ENCODE measurements at regions not wholly inside any gene's neighbourhood (a gene's known extent, or its start where the extent isn't known, plus 50 kb on each side); places are given as distances from the start of the nearest gene placed in this dataset.

DNA sequence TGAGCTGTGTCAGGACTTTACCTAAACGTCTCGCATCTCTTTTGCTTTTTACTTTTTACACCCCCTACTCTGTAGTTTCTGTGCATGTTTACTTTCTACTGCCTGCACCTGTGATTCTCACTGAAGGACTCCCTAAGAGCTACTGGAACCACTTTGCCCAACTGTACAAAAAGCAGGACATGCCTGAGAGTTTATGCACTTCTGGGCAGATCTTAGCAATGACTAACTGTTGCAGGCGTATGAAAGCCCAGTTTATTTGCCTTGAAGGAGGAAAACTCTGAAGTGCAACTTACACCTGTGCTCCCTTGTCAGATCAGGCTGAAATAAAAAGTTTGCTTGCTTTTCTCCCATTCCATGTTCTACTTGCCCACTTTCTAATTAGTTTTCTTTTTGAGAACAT, 467.0 kb upstream of the USP24 start (continued):
- TF ChIP-seq, protein P1, sequence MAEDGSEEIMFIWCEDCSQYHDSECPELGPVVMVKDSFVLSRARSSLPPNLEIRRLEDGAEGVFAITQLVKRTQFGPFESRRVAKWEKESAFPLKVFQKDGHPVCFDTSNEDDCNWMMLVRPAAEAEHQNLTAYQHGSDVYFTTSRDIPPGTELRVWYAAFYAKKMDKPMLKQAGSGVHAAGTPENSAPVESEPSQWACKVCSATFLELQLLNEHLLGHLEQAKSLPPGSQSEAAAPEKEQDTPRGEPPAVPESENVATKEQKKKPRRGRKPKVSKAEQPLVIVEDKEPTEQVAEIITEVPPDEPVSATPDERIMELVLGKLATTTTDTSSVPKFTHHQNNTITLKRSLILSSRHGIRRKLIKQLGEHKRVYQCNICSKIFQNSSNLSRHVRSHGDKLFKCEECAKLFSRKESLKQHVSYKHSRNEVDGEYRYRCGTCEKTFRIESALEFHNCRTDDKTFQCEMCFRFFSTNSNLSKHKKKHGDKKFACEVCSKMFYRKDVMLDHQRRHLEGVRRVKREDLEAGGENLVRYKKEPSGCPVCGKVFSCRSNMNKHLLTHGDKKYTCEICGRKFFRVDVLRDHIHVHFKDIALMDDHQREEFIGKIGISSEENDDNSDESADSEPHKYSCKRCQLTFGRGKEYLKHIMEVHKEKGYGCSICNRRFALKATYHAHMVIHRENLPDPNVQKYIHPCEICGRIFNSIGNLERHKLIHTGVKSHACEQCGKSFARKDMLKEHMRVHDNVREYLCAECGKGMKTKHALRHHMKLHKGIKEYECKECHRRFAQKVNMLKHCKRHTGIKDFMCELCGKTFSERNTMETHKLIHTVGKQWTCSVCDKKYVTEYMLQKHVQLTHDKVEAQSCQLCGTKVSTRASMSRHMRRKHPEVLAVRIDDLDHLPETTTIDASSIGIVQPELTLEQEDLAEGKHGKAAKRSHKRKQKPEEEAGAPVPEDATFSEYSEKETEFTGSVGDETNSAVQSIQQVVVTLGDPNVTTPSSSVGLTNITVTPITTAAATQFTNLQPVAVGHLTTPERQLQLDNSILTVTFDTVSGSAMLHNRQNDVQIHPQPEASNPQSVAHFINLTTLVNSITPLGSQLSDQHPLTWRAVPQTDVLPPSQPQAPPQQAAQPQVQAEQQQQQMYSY (CRISPR knock-in tag; IDR thresholded peaks at IDR 0.05), result no peak

DNA sequence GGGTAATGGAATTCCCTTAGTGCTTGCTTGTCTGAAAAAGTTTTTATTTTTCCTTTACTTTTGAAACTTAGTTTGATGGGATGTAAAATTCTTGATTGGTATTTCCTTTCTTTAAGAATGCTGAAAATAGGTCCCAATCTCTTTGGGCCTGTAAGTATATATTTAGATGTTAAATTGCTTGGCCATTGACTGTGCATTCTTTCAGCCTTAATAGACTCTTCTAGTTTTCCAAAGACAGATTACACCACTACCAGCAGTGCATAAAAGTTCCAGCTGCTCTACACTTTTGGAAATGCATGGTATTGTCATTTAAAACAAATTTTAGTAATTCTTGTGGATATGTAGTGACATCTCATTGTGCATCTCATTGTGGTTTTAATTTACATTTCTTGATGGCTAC, 464.8 kb upstream of the USP24 start:
- DNase-seq (ENCODE audit: low spot score) (no peak), ATAC-seq (no peak)
- no peaks in the 10 kb centered on the region for H3K27me3 Mint-ChIP-seq (ENCODE audit: low read depth)
- TF ChIP-seq, protein P2, sequence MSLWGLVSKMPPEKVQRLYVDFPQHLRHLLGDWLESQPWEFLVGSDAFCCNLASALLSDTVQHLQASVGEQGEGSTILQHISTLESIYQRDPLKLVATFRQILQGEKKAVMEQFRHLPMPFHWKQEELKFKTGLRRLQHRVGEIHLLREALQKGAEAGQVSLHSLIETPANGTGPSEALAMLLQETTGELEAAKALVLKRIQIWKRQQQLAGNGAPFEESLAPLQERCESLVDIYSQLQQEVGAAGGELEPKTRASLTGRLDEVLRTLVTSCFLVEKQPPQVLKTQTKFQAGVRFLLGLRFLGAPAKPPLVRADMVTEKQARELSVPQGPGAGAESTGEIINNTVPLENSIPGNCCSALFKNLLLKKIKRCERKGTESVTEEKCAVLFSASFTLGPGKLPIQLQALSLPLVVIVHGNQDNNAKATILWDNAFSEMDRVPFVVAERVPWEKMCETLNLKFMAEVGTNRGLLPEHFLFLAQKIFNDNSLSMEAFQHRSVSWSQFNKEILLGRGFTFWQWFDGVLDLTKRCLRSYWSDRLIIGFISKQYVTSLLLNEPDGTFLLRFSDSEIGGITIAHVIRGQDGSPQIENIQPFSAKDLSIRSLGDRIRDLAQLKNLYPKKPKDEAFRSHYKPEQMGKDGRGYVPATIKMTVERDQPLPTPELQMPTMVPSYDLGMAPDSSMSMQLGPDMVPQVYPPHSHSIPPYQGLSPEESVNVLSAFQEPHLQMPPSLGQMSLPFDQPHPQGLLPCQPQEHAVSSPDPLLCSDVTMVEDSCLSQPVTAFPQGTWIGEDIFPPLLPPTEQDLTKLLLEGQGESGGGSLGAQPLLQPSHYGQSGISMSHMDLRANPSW (CRISPR knock-in tag; conservative IDR thresholded peaks at IDR 0.05; ENCODE audit: low read depth), result no peak
- TF ChIP-seq CBFB (CRISPR knock-in tag; IDR thresholded peaks at IDR 0.05; ENCODE audit: low read depth) (no peak), IRF2 (CRISPR knock-in tag; IDR thresholded peaks at IDR 0.05; ENCODE audit: borderline replicate concordance, low read depth) (no peak), ZNF263 (CRISPR knock-in tag; IDR thresholded peaks at IDR 0.05; ENCODE audit: low read depth) (no peak), SP1 (CRISPR knock-in tag; conservative IDR thresholded peaks at IDR 0.05) (no peak), NR1H2 (CRISPR knock-in tag; IDR thresholded peaks at IDR 0.05) (no peak)
- TF ChIP-seq, protein P3, sequence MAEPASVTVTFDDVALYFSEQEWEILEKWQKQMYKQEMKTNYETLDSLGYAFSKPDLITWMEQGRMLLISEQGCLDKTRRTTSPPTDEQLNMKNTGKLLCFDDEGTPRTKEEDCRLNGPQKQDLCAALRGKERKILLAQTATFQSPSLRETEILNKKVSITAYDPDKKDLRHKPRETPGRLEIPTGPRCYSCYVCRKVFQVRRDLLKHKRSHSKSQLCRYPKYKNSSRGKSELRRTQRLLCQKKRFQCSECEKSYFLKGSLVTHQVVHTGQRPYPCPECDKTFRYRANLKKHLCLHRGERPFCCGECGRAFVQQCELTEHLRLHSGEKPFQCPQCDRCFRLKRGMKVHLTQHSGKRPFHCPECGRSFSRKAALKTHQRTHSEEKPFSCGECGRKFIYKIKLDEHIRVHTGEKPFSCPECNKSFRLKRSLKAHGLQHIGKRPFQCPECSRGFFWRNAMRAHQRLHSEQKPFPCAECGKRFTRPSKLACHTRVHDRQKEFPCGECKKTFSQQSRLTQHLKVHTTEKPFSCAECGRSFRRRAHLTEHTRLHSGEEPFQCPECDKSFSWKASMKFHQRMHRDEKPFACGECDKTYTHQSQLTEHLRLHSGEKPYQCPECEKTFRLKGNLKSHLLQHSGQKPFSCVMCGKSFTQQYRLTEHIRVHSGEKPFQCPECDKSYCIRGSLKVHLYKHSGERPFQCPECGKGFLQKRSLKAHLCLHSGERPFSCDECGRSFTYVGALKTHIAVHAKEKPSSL (CRISPR knock-in tag; conservative IDR thresholded peaks at IDR 0.05), result no peak
- TF ChIP-seq, protein P4, sequence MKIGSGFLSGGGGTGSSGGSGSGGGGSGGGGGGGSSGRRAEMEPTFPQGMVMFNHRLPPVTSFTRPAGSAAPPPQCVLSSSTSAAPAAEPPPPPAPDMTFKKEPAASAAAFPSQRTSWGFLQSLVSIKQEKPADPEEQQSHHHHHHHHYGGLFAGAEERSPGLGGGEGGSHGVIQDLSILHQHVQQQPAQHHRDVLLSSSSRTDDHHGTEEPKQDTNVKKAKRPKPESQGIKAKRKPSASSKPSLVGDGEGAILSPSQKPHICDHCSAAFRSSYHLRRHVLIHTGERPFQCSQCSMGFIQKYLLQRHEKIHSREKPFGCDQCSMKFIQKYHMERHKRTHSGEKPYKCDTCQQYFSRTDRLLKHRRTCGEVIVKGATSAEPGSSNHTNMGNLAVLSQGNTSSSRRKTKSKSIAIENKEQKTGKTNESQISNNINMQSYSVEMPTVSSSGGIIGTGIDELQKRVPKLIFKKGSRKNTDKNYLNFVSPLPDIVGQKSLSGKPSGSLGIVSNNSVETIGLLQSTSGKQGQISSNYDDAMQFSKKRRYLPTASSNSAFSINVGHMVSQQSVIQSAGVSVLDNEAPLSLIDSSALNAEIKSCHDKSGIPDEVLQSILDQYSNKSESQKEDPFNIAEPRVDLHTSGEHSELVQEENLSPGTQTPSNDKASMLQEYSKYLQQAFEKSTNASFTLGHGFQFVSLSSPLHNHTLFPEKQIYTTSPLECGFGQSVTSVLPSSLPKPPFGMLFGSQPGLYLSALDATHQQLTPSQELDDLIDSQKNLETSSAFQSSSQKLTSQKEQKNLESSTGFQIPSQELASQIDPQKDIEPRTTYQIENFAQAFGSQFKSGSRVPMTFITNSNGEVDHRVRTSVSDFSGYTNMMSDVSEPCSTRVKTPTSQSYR (CRISPR knock-in tag; IDR thresholded peaks at IDR 0.05), result no peak
- no peak overlapping the region for H3K4me3 Mint-ChIP-seq
- ChIA-PET CTCF (no interaction called here), POLR2A (no interaction called here)
- peaks cover 11% of the 10 kb centered on the region; the same call in 1 of the 2 replicates for H3K9me3 Mint-ChIP-seq
- no peaks in the 10 kb centered on the region; the same call in 1 of the 2 replicates for H3K36me3 Mint-ChIP-seq
- no peak overlapping the region for H3K27ac Mint-ChIP-seq
- H3K4me1 Mint-ChIP-seq, result peaks cover 7% of the 10 kb centered on the region

DNA sequence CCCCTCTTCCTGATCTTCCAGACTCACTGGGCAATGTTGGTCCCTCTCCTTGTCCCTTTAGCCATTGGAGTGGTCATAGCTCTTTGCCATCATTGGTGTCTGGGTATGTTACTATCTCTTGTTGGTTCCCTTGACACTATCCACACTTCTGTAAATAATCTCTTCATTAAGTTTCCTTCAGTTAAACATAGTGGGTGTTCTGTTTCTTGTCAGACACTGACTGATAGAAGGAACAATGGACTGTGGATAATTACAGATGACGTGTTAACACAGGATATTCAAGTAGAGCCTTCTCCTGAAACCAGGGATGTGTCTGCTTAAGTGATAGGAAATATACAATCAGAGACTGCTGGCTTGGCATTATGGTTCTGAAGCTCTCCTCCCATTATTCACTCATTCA, 458.3 kb upstream of the USP24 start:
- DNase-seq (ENCODE audit: low spot score) (no peak), ATAC-seq (no peak)
- H3K4me3 Mint-ChIP-seq, result no peak overlapping the region
- CTCF ChIA-PET, result no interaction called here
- peaks cover 5% of the 10 kb centered on the region; the same call in 1 of the 2 replicates for H3K9me3 Mint-ChIP-seq
- no peaks in the 10 kb centered on the region for H3K27me3 Mint-ChIP-seq (ENCODE audit: low read depth)
- POLR2A ChIA-PET, result no interaction called here
- H3K36me3 Mint-ChIP-seq, result no peaks in the 10 kb centered on the region
- no peak overlapping the region; the same call in 1 of the 2 replicates for H3K27ac Mint-ChIP-seq
- H3K4me1 Mint-ChIP-seq, result no peaks in the 10 kb centered on the region
- TF ChIP-seq TEAD1 (CRISPR knock-in tag; IDR thresholded peaks at IDR 0.05) (no peak), SMAD4 (CRISPR knock-in tag; IDR thresholded peaks at IDR 0.05) (no peak), NR1H2 (CRISPR knock-in tag; IDR thresholded peaks at IDR 0.05) (no peak), RORB (CRISPR knock-in tag; IDR thresholded peaks at IDR 0.05) (no peak), EMX1 (CRISPR knock-in tag; IDR thresholded peaks at IDR 0.05) (no peak), ETV6 (CRISPR knock-in tag; IDR thresholded peaks at IDR 0.05) (no peak), OVOL2 (CRISPR knock-in tag; IDR thresholded peaks at IDR 0.05; ENCODE audit: borderline replicate concordance) (no peak), ESRRA (CRISPR knock-in tag; IDR thresholded peaks at IDR 0.05; ENCODE audit: borderline replicate concordance) (no peak), MXD4 (CRISPR knock-in tag; IDR thresholded peaks at IDR 0.05; ENCODE audit: borderline replicate concordance) (no peak), ZNF138 (CRISPR knock-in tag; conservative IDR thresholded peaks at IDR 0.05) (no peak), FOXJ3 (CRISPR knock-in tag; IDR thresholded peaks at IDR 0.05; ENCODE audit: borderline replicate concordance) (no peak)
- TF ChIP-seq, protein P5, sequence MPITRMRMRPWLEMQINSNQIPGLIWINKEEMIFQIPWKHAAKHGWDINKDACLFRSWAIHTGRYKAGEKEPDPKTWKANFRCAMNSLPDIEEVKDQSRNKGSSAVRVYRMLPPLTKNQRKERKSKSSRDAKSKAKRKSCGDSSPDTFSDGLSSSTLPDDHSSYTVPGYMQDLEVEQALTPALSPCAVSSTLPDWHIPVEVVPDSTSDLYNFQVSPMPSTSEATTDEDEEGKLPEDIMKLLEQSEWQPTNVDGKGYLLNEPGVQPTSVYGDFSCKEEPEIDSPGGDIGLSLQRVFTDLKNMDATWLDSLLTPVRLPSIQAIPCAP (CRISPR knock-in tag; IDR thresholded peaks at IDR 0.05), result no peak
- TF ChIP-seq, protein P6, sequence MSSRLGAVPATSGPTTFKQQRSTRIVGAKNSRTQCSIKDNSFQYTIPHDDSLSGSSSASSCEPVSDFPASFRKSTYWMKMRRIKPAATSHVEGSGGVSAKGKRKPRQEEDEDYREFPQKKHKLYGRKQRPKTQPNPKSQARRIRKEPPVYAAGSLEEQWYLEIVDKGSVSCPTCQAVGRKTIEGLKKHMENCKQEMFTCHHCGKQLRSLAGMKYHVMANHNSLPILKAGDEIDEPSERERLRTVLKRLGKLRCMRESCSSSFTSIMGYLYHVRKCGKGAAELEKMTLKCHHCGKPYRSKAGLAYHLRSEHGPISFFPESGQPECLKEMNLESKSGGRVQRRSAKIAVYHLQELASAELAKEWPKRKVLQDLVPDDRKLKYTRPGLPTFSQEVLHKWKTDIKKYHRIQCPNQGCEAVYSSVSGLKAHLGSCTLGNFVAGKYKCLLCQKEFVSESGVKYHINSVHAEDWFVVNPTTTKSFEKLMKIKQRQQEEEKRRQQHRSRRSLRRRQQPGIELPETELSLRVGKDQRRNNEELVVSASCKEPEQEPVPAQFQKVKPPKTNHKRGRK (CRISPR knock-in tag; IDR thresholded peaks at IDR 0.05; ENCODE audit: borderline replicate concordance), result no peak
